ENCODE measurements at regions not wholly inside any gene's neighbourhood (a gene's known extent, or its start where the extent isn't known, plus 50 kb on each side); places are given as distances from the start of the nearest gene placed in this dataset.

DNA sequence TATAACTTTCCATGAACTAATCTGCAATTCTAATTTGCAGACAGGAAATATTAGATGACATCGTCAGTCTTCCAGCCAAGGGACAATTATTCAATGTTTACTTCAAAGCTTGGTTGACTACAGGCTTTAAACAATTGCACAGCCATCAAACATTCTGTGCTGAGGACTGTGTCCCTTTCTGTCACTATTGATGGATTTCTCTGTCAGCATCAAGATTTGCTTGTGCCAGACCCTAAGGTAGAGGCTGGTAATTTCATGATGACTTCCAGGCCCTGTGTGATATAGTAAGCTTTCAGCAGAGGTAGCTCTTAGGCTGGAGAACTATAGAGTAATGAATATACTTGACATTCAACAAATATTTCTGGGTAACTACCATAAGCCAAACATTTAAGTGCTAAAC, 229.3 kb upstream of the ACTBL2 start:
- no peak for DNase-seq (ENCODE audit: low read depth in 2 of 2)

DNA sequence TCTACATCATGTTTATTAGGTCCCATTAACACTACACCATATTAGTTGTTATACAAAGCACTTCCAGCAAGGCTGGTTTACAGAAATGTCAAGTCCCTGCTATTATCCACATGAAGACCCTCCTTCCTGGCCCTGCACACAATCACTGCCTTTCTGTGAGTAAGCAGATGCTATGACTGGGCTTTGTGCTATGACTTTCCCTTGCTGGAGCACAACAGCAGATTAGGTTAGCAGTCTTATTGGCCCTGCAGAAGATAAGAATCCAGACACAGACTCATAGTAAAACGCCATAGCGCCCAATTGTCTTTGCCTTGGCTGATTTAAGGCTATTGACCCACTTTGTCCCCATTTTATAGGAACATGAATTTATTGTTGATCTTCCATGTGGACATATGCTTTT, 228.9 kb upstream of the ACTBL2 start:
- no peak for DNase-seq (ENCODE audit: low read depth in 2 of 2)

- DNase-seq (ENCODE audit: low read depth in 2 of 2), result no peak
Observed at GRCh38 chr5:57710126-57710525, 227.5 kb upstream of the ACTBL2 start.

- no peak for DNase-seq (ENCODE audit: low read depth in 2 of 2)
Observed at GRCh38 chr5:57705769-57706168, 223.2 kb upstream of the ACTBL2 start.

GRCh38 chr5:57703721-57704120, 221.1 kb upstream of the ACTBL2 start:
- peak; percentile 34 to 36 for DNase-seq (ENCODE audit: low read depth in 2 of 2)

DNA sequence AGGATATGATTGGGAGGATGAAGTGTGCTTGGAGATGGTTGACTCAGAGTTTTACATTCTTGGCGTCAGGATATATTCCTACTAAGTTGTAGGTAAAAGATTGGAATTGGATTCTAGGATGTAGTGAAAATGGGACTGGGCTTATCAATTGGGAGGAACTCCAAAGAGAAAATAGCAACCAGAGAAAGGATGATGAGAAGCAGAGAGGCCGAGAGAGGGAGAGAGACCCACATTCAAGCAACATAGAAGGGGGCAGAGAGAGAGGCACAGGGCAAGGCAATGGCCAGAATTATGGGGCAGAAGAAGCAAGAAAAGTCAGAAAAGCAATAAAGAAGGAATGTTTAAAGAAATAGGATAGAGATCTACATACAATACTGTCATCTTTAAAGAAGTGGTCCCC, 217.9 kb upstream of the ACTBL2 start:
- DNase-seq (ENCODE audit: low read depth in 2 of 2), result no peak

DNA sequence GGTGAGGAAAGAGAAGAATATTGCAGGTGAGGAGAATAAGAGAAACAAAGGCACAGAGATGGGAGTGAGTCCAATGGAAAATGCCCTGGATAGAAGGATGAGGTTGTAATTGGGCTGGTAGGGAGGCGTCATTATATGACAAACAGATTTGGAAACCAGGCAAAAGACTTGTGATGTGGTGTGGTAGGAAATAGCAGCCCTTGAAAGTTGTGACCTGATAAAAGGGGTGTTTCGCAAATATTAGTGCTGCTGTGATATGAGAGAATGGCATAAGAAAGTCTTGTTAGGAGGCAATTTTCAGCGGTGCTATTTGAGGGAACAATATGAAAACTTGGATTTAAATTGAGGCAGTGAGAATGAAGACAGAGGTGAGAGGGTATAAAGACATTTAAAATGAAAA, 217.5 kb upstream of the ACTBL2 start:
- no peak for DNase-seq (ENCODE audit: low read depth in 2 of 2)

GRCh38 chr5:57698802-57699201, 216.2 kb upstream of the ACTBL2 start:
- no peak for DNase-seq (ENCODE audit: low read depth in 2 of 2)

GRCh38 chr5:57698086-57698485, 215.5 kb upstream of the ACTBL2 start:
- DNase-seq (ENCODE audit: low read depth in 2 of 2), result no peak

DNA sequence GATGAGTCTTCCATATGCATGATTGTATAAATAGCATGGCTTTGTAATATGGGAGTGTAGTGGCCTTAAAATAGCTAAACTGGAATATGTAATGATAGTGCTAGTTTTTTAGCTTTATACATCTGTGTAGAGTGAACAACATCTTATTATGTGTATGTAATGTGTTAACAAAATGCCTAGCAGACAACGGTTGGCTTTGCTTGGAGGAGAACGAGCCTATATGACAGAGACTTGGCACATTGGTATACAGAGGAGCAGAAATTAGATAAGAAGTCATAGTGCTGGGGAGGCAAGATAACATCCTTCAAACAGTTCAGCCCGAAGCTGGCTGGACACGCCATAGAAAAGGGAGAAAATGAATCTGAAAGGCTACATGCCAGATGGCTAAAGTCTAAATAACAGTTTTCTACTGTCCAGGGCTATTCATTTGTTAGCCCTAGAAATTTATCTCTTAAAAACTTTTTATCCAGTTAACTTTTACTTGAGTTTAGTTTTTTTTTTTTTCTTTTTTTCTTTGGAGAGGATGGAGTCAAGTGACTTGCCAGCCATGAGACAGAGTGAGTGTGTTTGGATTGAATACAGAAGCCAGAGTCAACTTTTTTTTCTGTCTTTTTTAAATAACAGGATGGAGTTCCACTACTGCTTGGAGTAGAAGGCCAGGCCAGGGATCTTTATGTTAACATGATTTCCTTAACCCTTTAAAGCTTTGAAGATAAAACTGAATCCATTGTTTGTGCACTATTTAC, 214.4 kb upstream of the ACTBL2 start:
- DNase-seq (ENCODE audit: low read depth in 2 of 2), result no peak

DNA sequence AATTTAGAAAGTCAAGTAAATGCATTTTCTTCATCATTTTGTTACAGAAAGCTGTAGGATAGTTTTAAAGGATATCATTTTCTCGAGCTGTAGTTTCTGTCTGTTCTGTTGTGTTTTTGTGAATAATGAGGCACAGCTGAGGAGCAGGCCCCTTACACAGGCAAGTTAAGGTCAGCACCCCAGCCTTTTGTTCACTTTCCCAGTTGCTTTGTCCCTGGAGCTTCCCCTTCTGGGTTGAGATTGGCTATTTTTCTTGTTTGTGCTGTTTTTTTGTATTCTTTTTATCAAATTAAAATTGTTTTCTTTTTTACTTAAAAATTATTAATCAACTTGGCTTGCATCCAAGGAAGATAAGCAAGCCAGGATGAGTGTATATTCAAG, 213.8 kb upstream of the ACTBL2 start:
- DNase-seq (ENCODE audit: low read depth in 2 of 2), result no peak

DNA sequence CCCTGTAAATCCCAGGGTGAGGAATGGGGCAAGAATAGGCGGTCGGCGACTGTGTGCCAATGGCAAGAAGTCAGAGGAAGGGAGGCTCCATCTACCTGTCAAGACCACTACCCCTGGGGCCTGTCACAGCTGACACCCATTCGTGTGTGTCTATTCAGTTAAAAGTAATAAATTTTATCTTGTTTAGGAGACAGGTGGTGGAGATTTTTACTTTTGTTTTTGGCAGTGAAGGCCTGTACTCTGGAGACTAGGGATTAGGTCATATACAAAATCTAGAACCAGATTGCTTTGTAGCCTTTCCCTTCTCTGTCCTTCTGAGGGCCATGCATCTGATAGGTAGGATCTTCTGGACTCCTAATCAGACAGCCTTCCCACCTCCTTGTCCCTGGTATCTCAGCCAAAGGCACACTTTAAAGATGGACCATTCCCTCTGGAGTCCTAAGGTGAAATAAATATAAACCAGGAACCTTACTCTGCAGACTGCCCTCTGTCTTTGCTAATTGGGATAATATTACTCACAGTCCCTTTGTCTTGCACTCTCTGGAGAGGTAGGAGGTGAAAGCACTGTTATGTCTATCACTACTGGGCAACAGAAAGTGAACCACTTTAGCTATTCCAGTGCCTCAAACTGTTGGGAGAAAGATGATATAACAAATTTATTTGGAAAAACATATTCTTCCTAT, 213.2 kb upstream of the ACTBL2 start:
- no peak for DNase-seq (ENCODE audit: low read depth in 2 of 2)

DNA sequence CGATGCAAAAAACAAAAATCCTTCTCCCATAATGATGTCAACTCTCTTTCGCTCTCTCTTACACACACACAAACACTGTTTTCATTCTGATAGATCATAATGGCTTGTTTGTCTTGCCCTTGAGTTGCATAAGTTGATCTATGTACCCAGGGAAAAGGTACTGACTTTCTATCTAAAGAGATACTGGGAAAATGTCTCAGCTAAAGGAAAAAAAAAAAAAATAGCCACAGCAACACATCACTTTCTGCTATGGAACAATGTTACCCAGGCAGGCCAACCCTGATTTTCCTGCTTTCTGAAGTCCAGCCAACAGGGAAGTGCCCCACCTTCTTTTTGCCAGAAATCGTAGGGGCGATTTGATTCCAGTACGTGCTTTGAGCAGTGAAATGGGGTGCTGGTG, 212.6 kb upstream of the ACTBL2 start:
- DNase-seq (ENCODE audit: low read depth in 2 of 2), result no peak

- no peak for DNase-seq (ENCODE audit: low read depth in 2 of 2)
Observed at GRCh38 chr5:57693488-57694305, 211.1 kb upstream of the ACTBL2 start.

- DNase-seq (ENCODE audit: low read depth in 2 of 2), result peak; percentile 34 to 39
Observed at GRCh38 chr5:57692582-57693487, 210.2 kb upstream of the ACTBL2 start.

GRCh38 chr5:57690724-57691123, 208.1 kb upstream of the ACTBL2 start:
- DNase-seq (ENCODE audit: low read depth in 2 of 2), result no peak

DNA sequence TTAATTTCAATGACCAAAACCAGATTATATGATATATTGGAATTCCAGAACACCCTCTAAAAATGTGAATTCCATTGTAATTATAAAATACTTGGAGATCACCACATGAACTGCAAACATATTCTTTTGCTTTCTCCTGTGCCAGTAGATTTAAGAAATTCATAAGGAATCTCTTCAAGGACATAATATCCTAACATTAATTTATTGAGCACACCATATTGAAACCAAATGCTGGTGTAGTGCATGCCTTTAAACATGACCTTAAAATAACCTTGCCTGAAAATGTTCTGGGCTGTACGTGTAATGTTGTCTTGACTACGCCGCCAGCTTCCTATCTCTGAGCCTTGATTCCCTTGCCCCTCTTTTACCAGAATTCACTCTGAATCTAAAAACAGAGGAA, 205.0 kb upstream of the ACTBL2 start:
- DNase-seq (ENCODE audit: low read depth in 2 of 2), result peak; percentile 50 to 62

DNA sequence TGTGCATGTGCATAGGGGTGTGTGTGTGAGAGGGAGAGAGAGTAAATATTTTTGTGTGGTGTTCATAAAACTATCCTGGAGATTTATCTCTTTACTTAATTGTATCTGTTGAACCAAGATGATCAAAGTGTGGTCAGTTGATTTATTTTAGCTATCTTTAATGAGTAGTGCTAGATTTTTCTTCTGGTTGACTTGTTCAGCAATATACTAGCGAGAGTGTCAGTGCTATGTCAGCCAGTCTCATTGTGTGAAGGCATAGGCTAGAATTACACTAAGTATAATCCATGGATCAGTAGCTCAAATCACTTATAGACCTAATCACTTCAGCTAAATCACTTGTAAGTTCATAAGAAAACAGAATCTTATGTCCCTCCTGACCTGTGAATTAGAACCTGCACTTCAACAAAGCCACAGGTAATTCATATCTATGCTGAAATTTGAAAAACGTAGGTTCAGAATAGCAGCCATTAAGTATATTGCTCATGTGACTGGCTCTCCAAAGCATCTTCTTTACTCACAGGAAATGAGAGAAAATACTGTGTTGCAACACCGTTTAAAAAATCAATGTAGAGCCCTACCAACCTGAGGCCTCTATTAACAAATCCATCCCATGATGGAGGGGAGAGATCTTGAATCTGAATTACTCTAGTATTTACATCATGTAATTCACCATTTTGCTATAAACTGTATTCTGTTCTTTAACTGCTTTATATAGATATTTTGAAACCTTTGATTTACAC, 203.1 kb upstream of the ACTBL2 start:
- no peak for DNase-seq (ENCODE audit: low read depth in 2 of 2)

- no peak for DNase-seq (ENCODE audit: low read depth in 2 of 2)
Observed at GRCh38 chr5:57684299-57684702, 201.7 kb upstream of the ACTBL2 start.

- no peak for DNase-seq (ENCODE audit: low read depth in 2 of 2)
Observed at GRCh38 chr5:57683036-57683630, 200.5 kb upstream of the ACTBL2 start.

- DNase-seq (ENCODE audit: low read depth in 2 of 2), result no peak
Observed at GRCh38 chr5:57681942-57682341, 199.3 kb upstream of the ACTBL2 start.
